ENCODE measurements at regions not wholly inside any gene's neighbourhood (a gene's known extent, or its start where the extent isn't known, plus 50 kb on each side); places are given as distances from the start of the nearest gene placed in this dataset.

GRCh38 chr2:217749008-217749407 is 253.8 kb downstream of the TNS1 start:
- no peak for DNase-seq (ENCODE audit: low read depth)
- Histone ChIP-seq H3K4me3 (ENCODE audit: low read length) (no peak overlapping the region), H3K9ac (ENCODE audit: low read length) (no peak overlapping the region), H3K9me3 (ENCODE audit: control insufficient read depth, low read length) (peaks cover 7% of the 10 kb centered on the region), H3K36me3 (ENCODE audit: control insufficient read depth, insufficient read depth, low read length, severe bottlenecking) (peaks cover 10% of the 10 kb centered on the region), H3K4me1 (ENCODE audit: control insufficient read depth, insufficient read depth, low read length) (peaks cover 22% of the 10 kb centered on the region), H3K27me3 (replicated peaks; ENCODE audit: control insufficient read depth, insufficient read depth, low read length) (no peaks in the 10 kb centered on the region)

- peaks cover 7% of the 10 kb centered on the region for H3K9me3 ChIP-seq (ENCODE audit: control insufficient read depth, low read length)
- no peaks in the 10 kb centered on the region for H3K27me3 ChIP-seq (replicated peaks; ENCODE audit: control insufficient read depth, insufficient read depth, low read length)
- H3K9ac ChIP-seq (ENCODE audit: low read length) = no peak overlapping the region
- DNase-seq (ENCODE audit: low read depth) = no peak
- no peak overlapping the region for H3K4me3 ChIP-seq (ENCODE audit: low read length)
- H3K36me3 ChIP-seq (ENCODE audit: control insufficient read depth, insufficient read depth, low read length, severe bottlenecking) = peaks cover 17% of the 10 kb centered on the region
- H3K4me1 ChIP-seq (ENCODE audit: control insufficient read depth, insufficient read depth, low read length) = peaks cover 8% of the 10 kb centered on the region
These were observed 256.0 kb downstream of the TNS1 start for GRCh38 chr2:217746808-217747207.

- H3K4me1 ChIP-seq (ENCODE audit: control insufficient read depth, insufficient read depth, low read length) = peaks cover 2% of the 10 kb centered on the region
- H3K4me3 ChIP-seq (ENCODE audit: low read length) = no peak overlapping the region
- peaks cover 7% of the 10 kb centered on the region for H3K9me3 ChIP-seq (ENCODE audit: control insufficient read depth, low read length)
- H3K27me3 ChIP-seq (replicated peaks; ENCODE audit: control insufficient read depth, insufficient read depth, low read length) = no peaks in the 10 kb centered on the region
- H3K36me3 ChIP-seq (ENCODE audit: control insufficient read depth, insufficient read depth, low read length, severe bottlenecking) = peaks cover 19% of the 10 kb centered on the region
- no peak overlapping the region for H3K9ac ChIP-seq (ENCODE audit: low read length)
- peak; percentile 20 for DNase-seq (ENCODE audit: low read depth)
These were observed 258.6 kb downstream of the TNS1 start for GRCh38 chr2:217743966-217744761.

- Histone ChIP-seq H3K4me3 (ENCODE audit: low read length) (no peak overlapping the region), H3K36me3 (ENCODE audit: control insufficient read depth, insufficient read depth, low read length, severe bottlenecking) (peaks cover 23% of the 10 kb centered on the region), H3K9ac (ENCODE audit: low read length) (no peak overlapping the region), H3K9me3 (ENCODE audit: control insufficient read depth, low read length) (peaks cover 7% of the 10 kb centered on the region), H3K4me1 (ENCODE audit: control insufficient read depth, insufficient read depth, low read length) (peaks cover 3% of the 10 kb centered on the region), H3K27me3 (replicated peaks; ENCODE audit: control insufficient read depth, insufficient read depth, low read length) (no peaks in the 10 kb centered on the region)
- DNase-seq (ENCODE audit: low read depth) = no peak
These were observed 259.4 kb downstream of the TNS1 start for GRCh38 chr2:217743407-217743806.

- no peak for DNase-seq (ENCODE audit: low read depth)
- H3K4me1 ChIP-seq (ENCODE audit: control insufficient read depth, insufficient read depth, low read length) = peaks cover 9% of the 10 kb centered on the region
These were observed 260.0 kb downstream of the TNS1 start for GRCh38 chr2:217742841-217743240.

GRCh38 chr2:217742276-217742675 is 260.5 kb downstream of the TNS1 start:
- Histone ChIP-seq H3K9ac (ENCODE audit: low read length) (no peak overlapping the region), H3K4me1 (ENCODE audit: control insufficient read depth, insufficient read depth, low read length) (peaks cover 14% of the 10 kb centered on the region), H3K4me3 (ENCODE audit: low read length) (no peak overlapping the region), H3K27me3 (replicated peaks; ENCODE audit: control insufficient read depth, insufficient read depth, low read length) (no peaks in the 10 kb centered on the region), H3K36me3 (ENCODE audit: control insufficient read depth, insufficient read depth, low read length, severe bottlenecking) (peaks cover 23% of the 10 kb centered on the region), H3K9me3 (ENCODE audit: control insufficient read depth, low read length) (peaks cover 7% of the 10 kb centered on the region)
- no peak for DNase-seq (ENCODE audit: low read depth)

More at GRCh38 chr2:217742841-217743240, 260.0 kb downstream of the TNS1 start:
- Histone ChIP-seq H3K36me3 (ENCODE audit: control insufficient read depth, insufficient read depth, low read length, severe bottlenecking) (peaks cover 23% of the 10 kb centered on the region), H3K4me3 (ENCODE audit: low read length) (no peak overlapping the region), H3K9ac (ENCODE audit: low read length) (no peak overlapping the region), H3K9me3 (ENCODE audit: control insufficient read depth, low read length) (peaks cover 7% of the 10 kb centered on the region), H3K27me3 (replicated peaks; ENCODE audit: control insufficient read depth, insufficient read depth, low read length) (no peaks in the 10 kb centered on the region)

- peaks cover 22% of the 10 kb centered on the region for H3K4me1 ChIP-seq (ENCODE audit: control insufficient read depth, insufficient read depth, low read length)
- no peak overlapping the region for H3K4me3 ChIP-seq (ENCODE audit: low read length)
- H3K27me3 ChIP-seq (replicated peaks; ENCODE audit: control insufficient read depth, insufficient read depth, low read length) = no peaks in the 10 kb centered on the region
- peaks cover 7% of the 10 kb centered on the region for H3K9me3 ChIP-seq (ENCODE audit: control insufficient read depth, low read length)
- DNase-seq (ENCODE audit: low read depth) = no peak
- H3K9ac ChIP-seq (ENCODE audit: low read length) = no peak overlapping the region
- H3K36me3 ChIP-seq (ENCODE audit: control insufficient read depth, insufficient read depth, low read length, severe bottlenecking) = peaks cover 23% of the 10 kb centered on the region
These were observed 261.3 kb downstream of the TNS1 start for GRCh38 chr2:217741381-217741955.

- H3K27me3 ChIP-seq (replicated peaks; ENCODE audit: control insufficient read depth, insufficient read depth, low read length) = no peaks in the 10 kb centered on the region
- no peak for DNase-seq (ENCODE audit: low read depth)
These were observed 262.0 kb downstream of the TNS1 start for GRCh38 chr2:217740756-217741155.

GRCh38 chr2:217740178-217740577 is 262.6 kb downstream of the TNS1 start:
- Histone ChIP-seq H3K4me1 (ENCODE audit: control insufficient read depth, insufficient read depth, low read length) (peaks cover 33% of the 10 kb centered on the region), H3K36me3 (ENCODE audit: control insufficient read depth, insufficient read depth, low read length, severe bottlenecking) (peaks cover 18% of the 10 kb centered on the region), H3K9ac (ENCODE audit: low read length) (no peak overlapping the region), H3K9me3 (ENCODE audit: control insufficient read depth, low read length) (peaks cover 3% of the 10 kb centered on the region), H3K4me3 (ENCODE audit: low read length) (no peak overlapping the region), H3K27me3 (replicated peaks; ENCODE audit: control insufficient read depth, insufficient read depth, low read length) (no peaks in the 10 kb centered on the region)
- no peak for DNase-seq (ENCODE audit: low read depth)

More at GRCh38 chr2:217740756-217741155, 262.0 kb downstream of the TNS1 start:
- H3K9me3 ChIP-seq (ENCODE audit: control insufficient read depth, low read length) = peaks cover 7% of the 10 kb centered on the region
- no peak overlapping the region for H3K9ac ChIP-seq (ENCODE audit: low read length)
- H3K36me3 ChIP-seq (ENCODE audit: control insufficient read depth, insufficient read depth, low read length, severe bottlenecking) = peaks cover 23% of the 10 kb centered on the region
- peaks cover 29% of the 10 kb centered on the region for H3K4me1 ChIP-seq (ENCODE audit: control insufficient read depth, insufficient read depth, low read length)
- no peak overlapping the region for H3K4me3 ChIP-seq (ENCODE audit: low read length)

GRCh38 chr2:217739741-217740140 is 263.1 kb downstream of the TNS1 start:
- DNase-seq (ENCODE audit: low read depth) = no peak
- Histone ChIP-seq H3K9ac (ENCODE audit: low read length) (no peak overlapping the region), H3K4me3 (ENCODE audit: low read length) (no peak overlapping the region), H3K27me3 (replicated peaks; ENCODE audit: control insufficient read depth, insufficient read depth, low read length) (no peaks in the 10 kb centered on the region), H3K36me3 (ENCODE audit: control insufficient read depth, insufficient read depth, low read length, severe bottlenecking) (peaks cover 16% of the 10 kb centered on the region), H3K4me1 (ENCODE audit: control insufficient read depth, insufficient read depth, low read length) (peaks cover 33% of the 10 kb centered on the region), H3K9me3 (ENCODE audit: control insufficient read depth, low read length) (no peaks in the 10 kb centered on the region)

GRCh38 chr2:217738061-217738460 is 264.7 kb downstream of the TNS1 start:
- no peaks in the 10 kb centered on the region for H3K27me3 ChIP-seq (replicated peaks; ENCODE audit: control insufficient read depth, insufficient read depth, low read length)
- peaks cover 13% of the 10 kb centered on the region for H3K36me3 ChIP-seq (ENCODE audit: control insufficient read depth, insufficient read depth, low read length, severe bottlenecking)
- H3K9me3 ChIP-seq (ENCODE audit: control insufficient read depth, low read length) = no peaks in the 10 kb centered on the region
- no peak overlapping the region for H3K4me3 ChIP-seq (ENCODE audit: low read length)
- DNase-seq (ENCODE audit: low read depth) = no peak
- H3K9ac ChIP-seq (ENCODE audit: low read length) = no peak overlapping the region
- H3K4me1 ChIP-seq (ENCODE audit: control insufficient read depth, insufficient read depth, low read length) = peaks cover 40% of the 10 kb centered on the region

Data from adipocyte (in vitro differentiated cells).